Ovary (tissue), 7 donors: ENCODE measurements at regions not wholly inside any gene's neighbourhood (a gene's known extent, or its start where the extent isn't known, plus 50 kb on each side); places are given as distances from the start of the nearest gene placed in this dataset.

ENCODE experiments used
- DNase-seq, 5 donors: peaks; one replicate each; pipeline ENCODE4 v3.0.0-alpha.2; 2019 to 2020
- H3K27ac ChIP-seq, 2 donors: fragments of 200-600 bp; one replicate each; pipeline versions ENCODE4 v1.5.1 to v1.8.0; 2019 to 2022
- H3K27me3 ChIP-seq: fragments of 200-600 bp; one replicate; pipeline ENCODE4 v1.8.0; 2022
- H3K36me3 ChIP-seq: fragments of 200-600 bp; sonication (generic); one replicate; pipeline ENCODE4 v1.5.1; 2019
- H3K4me1 ChIP-seq: one replicate; pipeline ENCODE4 v1.8.1; 2013; ENCODE audit warnings: mild to moderate bottlenecking, moderate library complexity; ENCODE audit not compliant: insufficient read depth
- H3K4me3 ChIP-seq: fragments of 200-600 bp; sonication (generic); one replicate; pipeline ENCODE4 v1.5.1; 2017
- H3K9me3 ChIP-seq, 2 donors: fragments of 200-600 bp in 1 of 2; sonication (generic) in 1 of 2; one replicate each; pipeline versions ENCODE4 v1.5.1 to v1.8.1; 2013 to 2019; ENCODE audit warnings: mild to moderate bottlenecking in 1 of 2, moderate library complexity in 1 of 2
- EP300 ChIP-seq: sonication (generic); formaldehyde crosslinking; IDR thresholded peaks from one replicate; pipeline ENCODE4 v1.6.1; 2017; ENCODE audit warnings: antibody characterized with exemption
- POLR2A ChIP-seq: fragments of 450-650 bp; IDR thresholded peaks from one replicate; pipeline ENCODE4 v1.6.1; 2017; ENCODE audit warnings: antibody characterized with exemption, mild to moderate bottlenecking, moderate library complexity
- WGBS, 3 donors: extraction: QIAGEN DNeasy Blood & Tissue Kit in 1 of 3; methylation state at CpG; one replicate each; pipeline versions ENCODE4 v1.1.5 to v1.1.7; 2013 to 2017; 5-methylcytosine and 5-hydroxymethylcytosine counted together
- intact Hi-C, 4 donors: fragments of 100-400 bp; cut with DNase I; formaldehyde crosslinking; loops; one replicate each; pipeline versions ENCODE4 v1.11.0 to v1.15.1; 2022 to 2023
- TF ChIP-seq, protein P1 (sequence below), 3 donors: fragments of 450-650 bp in 2 of 3; fragments of 200-600 bp in 1 of 3; IDR thresholded peaks; one replicate each; pipeline versions ENCODE4 v1.5.1 to v1.8.0; 2016 to 2022; ENCODE audit warnings: antibody characterized with exemption in 3 of 3, mild to moderate bottlenecking in 1 of 3
- donor health status: DM: no; HTN: no; CAD: no; lungs with moderate emphysema.
- donor health status: DM: no; HTN: no; CAD: no.
- donor health status: Bipolar disorder and iron deficiency.
- donor health status: DM: no; HTN: no; CAD: no.
- donor health status: DM: yes; HTN: yes; CAD: no.

DNA sequence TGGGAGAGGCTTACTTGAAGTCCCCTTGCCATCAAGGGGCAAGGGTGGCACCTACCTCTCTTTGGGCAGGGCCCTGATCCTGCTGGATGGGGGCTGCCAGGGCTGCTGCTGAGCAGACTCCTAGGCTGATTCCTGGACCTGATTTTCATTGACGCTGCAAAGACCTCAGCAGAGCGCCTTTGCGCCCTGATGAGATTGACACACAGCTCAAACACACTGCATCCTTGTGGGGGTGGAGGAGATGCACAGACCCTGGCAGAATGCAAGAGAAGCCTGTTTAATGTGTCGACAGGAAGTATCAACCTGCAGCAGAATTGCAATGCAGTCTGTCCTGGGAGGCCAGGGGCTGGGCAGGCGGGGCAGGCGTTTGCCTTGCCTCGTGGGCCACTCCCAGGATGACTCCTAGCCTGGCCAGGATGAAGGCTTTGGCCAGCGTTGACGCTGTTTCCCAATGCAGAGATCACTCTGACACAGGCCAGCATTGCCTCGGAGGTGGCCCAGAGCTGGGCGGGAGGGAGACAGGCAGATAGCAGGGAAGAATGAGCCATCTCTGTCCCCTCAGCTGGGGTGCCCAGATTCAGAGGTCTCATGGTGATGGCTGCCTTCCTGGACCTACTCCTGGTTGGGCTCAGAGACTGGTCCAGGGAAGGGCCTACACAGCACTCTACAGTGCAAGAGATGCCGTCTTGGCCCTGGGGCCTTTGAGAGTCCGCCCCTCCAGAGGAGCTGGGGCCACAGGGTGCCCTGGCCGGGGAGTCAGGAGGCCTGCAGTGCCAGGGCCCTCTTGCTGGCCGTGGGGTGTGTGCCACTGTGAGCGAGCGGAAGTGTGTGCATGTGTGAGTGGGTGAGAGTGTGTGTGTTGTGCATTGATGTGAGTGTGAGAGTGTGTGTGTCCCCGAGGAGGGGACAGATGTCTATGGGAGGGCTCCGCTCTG is 108.3 kb downstream of the KIF26A start:
- peak in 4 of 5 donors; percentile 5 to 13 (median 10) for DNase-seq
- no peak overlapping the region for H3K27ac ChIP-seq
- peaks cover 6% of the 10 kb centered on the region for H3K4me1 ChIP-seq
- no peak overlapping the region for H3K4me3 ChIP-seq
- TF ChIP-seq POLR2A (no peak), EP300 (no peak)
- TF ChIP-seq, protein P1, sequence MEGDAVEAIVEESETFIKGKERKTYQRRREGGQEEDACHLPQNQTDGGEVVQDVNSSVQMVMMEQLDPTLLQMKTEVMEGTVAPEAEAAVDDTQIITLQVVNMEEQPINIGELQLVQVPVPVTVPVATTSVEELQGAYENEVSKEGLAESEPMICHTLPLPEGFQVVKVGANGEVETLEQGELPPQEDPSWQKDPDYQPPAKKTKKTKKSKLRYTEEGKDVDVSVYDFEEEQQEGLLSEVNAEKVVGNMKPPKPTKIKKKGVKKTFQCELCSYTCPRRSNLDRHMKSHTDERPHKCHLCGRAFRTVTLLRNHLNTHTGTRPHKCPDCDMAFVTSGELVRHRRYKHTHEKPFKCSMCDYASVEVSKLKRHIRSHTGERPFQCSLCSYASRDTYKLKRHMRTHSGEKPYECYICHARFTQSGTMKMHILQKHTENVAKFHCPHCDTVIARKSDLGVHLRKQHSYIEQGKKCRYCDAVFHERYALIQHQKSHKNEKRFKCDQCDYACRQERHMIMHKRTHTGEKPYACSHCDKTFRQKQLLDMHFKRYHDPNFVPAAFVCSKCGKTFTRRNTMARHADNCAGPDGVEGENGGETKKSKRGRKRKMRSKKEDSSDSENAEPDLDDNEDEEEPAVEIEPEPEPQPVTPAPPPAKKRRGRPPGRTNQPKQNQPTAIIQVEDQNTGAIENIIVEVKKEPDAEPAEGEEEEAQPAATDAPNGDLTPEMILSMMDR (IDR thresholded peaks at IDR 0.05): no peak
- no peaks in the 10 kb centered on the region for H3K36me3 ChIP-seq
- H3K9me3 ChIP-seq: no peaks in the 10 kb centered on the region
- intact Hi-C loops: no loop called here
- 86 to 89% (median 89%) methylated on average over 19 of the region's 19 CpGs for WGBS, 3 donors
- H3K27me3 ChIP-seq: no peaks in the 10 kb centered on the region

DNA sequence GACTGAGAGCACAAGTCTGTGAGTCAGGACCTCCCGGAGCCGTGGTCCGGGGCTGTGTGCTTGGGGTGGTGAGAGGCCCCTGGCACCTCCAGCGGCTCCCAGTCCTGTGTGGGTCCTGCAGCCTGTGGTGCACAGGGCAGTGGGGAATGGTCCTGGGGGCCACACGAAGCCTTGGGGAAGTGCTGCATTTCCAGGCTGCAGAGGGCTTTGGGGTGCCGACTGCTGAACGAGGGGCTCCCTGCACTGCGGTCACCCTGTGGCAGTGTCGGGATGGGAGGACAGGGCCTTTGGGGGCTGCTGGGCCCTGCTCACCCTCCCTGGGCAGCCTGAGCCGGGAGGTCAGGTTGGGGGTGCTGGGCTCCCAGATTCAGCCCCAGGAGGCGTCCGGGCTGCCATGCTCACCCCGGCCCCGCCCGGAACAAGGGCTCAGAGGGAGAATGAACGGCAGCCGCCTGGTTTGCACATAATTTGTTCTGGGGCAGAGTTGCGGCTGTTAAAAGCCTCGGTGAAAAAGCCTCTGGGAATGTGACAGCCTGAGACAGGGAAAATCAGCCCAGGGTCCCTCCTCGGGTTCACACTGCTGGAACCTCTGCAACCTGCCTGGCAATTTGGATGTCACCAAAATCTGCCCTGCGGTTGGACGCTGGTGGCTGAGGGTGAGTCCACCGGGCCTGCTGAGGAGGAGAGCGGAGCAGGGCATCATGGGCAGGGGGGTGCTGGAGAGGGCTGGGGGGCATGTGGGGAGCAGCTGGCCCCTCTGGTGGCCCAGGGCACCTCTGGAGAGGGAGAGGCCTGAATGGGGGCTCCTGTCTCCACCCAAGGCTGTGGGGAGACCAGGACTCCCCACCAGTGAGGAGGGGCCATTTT is 109.2 kb downstream of the KIF26A start:
- Histone ChIP-seq H3K9me3 (no peaks in the 10 kb centered on the region), H3K4me1 (peaks cover 6% of the 10 kb centered on the region), H3K27ac (no peak overlapping the region), H3K27me3 (no peaks in the 10 kb centered on the region), H3K4me3 (no peak overlapping the region), H3K36me3 (no peaks in the 10 kb centered on the region)
- 90 to 93% (median 93%) methylated on average over 24 of the region's 24 CpGs for WGBS, 3 donors
- no peak for TF ChIP-seq EP300
- TF ChIP-seq POLR2A: no peak
- TF ChIP-seq, protein P1 (IDR thresholded peaks at IDR 0.05): no peak
- DNase-seq: peak in 3 of 5 donors; percentile 8 to 17 (median 14)
- intact Hi-C loops: no loop called here

DNA sequence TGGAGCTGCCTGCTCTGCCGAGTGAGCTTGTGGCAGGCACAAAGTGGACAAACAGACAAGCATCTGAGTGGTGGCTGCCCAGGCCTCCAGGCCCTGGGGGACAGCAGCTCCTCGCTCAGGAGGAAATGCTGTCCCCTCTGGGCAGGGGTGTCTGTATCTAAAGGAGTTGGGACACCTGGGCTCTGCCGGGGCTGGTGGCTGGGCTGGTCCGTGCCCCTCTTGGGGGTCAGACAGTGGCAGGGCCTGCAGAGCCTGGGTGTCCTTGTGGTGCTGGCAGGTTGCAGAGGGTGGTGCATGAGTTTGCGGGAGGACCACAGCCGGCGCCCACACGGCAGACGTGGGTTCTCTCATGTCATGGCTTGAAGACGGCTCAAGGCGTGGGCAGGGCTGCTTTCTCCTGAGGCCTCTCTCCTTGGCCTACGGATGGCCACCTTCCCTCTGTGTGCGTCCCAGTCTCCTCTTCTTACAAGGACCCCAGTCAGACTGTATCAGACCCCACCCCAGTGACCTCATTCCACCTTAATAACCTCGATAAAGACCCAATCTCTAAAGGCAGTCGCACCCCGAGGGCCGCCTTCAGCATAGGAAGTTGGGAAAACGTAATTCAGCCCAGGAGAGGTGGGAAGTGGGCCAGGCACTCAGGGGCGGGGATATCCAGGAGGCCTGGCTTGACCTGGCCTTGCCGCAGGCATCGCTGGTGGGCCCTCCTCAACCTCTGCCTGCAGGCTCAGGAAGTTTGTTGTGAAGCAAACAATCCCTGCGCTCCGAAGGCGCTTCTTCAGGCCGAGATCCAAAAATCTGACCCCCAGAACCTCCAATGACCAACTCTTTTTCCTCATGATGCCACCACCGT is 110.0 kb downstream of the KIF26A start:
- no peaks in the 10 kb centered on the region for H3K9me3 ChIP-seq
- H3K27ac ChIP-seq: no peak overlapping the region
- intact Hi-C loops: no loop called here
- peak in 3 of 5 donors; percentile 9 to 15 (median 14) for DNase-seq
- 85 to 89% (median 88%) methylated on average over 26 of the region's 26 CpGs for WGBS, 3 donors
- TF ChIP-seq, protein P1 (IDR thresholded peaks at IDR 0.05): no peak
- TF ChIP-seq POLR2A (no peak), EP300 (no peak)
- H3K4me3 ChIP-seq: no peak overlapping the region
- H3K4me1 ChIP-seq: peaks cover 6% of the 10 kb centered on the region
- no peaks in the 10 kb centered on the region for H3K36me3 ChIP-seq
- no peaks in the 10 kb centered on the region for H3K27me3 ChIP-seq

DNA sequence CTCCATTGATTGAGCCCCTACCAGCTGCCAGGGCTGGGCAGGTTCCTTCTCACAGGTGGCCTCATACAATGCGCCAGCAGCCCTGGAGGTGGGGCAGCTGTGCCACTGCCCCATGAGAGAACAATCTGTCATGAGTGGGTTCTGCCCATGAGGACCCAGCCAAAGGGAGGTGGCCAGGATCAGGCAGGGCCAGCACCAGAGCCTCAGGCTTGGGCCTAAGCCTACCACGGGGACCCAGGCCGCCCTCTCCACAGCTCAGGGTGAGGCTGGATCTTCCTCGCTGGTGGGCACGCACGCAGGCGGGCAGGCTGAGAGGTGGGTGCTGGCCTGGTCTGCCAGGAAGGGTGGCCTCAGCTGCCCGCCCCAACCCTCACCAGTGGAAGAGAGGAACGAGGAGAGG is 110.7 kb downstream of the KIF26A start:
- Histone ChIP-seq H3K4me3 (no peak overlapping the region), H3K27me3 (no peaks in the 10 kb centered on the region), H3K27ac (no peak overlapping the region), H3K36me3 (no peaks in the 10 kb centered on the region), H3K4me1 (peaks cover 6% of the 10 kb centered on the region), H3K9me3 (no peaks in the 10 kb centered on the region)
- TF ChIP-seq, protein P1 (IDR thresholded peaks at IDR 0.05): no peak
- TF ChIP-seq EP300: no peak
- TF ChIP-seq POLR2A: no peak
- whole genome bisulfite sequencing, 3 donors: 96 to 97% (median 96%) methylated on average over 9 of the region's 9 CpGs
- intact Hi-C loops: no loop called here
- peak in 2 of 5 donors; percentile 8 to 11 for DNase-seq
